ENCODE measurements at regions not wholly inside any gene's neighbourhood (a gene's known extent, or its start where the extent isn't known, plus 50 kb on each side); places are given as distances from the start of the nearest gene placed in this dataset.
"Not testable (repeated sequence)": the region's sequence is repeated elsewhere in the genome, so short reads cannot be mapped to it uniquely, and the experiment has no call there.

DNA sequence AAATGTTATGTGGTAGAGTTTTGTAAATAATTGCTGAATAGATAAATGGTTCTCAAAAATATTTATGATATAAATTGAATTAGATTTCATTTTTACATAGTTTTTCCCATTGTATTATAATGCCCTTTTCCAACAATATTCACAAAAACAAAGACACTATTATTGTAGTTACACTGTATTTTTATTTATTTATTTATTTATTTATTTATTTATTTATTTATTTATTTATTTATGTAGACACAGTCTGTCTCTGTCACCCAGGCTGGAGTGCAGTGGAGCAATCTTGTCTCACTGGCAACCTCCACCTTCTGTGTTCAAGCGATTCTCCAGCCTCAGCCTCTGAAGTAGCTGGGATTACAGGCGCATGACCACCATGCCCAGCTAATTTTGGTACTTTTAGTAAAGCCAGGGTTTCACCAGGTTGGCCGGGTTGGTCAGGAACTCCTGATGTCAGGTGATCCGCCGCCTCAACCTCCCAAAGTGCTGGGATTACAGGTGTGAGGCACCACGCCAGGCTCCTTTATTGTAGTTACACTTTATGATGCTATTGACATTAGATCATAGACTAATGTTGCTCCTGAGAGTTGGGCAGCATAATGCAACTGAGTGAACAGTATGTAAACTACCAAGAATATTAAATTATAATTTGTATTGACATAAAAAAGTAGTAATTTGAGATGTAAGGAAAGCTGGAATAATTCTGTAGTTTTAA lies 1430.0 kb upstream of the PRMT6 start:
- Mint-ChIP-seq H3K36me3 (ENCODE audit: low read depth) (no peaks in the 10 kb centered on the region), H3K27me3 (no peaks in the 10 kb centered on the region), H3K27ac (no peak overlapping the region), H3K4me3 (no peak overlapping the region), H3K9me3 (no peaks in the 10 kb centered on the region), H3K4me1 (no peaks in the 10 kb centered on the region)
- intact Hi-C loops (cut with micrococcal nuclease) = no loop called here
- DNase-seq = no peak

DNA sequence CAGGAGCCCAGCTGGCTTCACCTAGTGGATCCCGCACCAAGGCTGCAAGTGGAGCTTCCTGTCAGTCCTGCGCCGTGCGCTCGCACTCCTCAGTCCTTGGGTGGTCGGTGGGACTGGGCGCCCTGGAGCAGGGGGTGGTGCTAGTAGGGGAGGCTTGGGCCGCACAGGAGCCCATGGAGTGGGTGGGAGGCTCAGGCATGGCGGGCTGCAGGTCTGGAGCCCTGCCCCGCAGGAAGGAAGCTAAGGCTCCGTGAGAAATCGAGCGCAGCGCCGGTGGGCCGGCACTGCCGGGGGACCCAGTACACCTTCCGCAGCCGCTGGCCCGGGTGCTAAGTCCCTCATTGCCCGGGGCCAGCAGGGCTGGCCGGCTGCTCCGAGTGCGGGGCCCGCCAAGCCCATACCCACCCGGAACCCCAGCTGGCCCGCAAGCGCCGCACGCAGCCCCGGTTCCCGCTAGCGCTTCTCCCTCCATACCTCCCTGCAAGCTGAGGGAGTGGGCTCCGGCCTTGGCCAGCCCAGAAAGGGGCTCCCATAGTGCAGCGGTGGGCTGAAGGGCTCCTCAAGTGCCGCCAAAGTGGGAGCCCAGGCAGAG lies 1425.2 kb upstream of the PRMT6 start:
- H3K9me3 Mint-ChIP-seq; DNase-seq; intact Hi-C loops (cut with micrococcal nuclease); H3K4me3 Mint-ChIP-seq; H3K27me3 Mint-ChIP-seq; H3K4me1 Mint-ChIP-seq; H3K27ac Mint-ChIP-seq; H3K36me3 Mint-ChIP-seq (ENCODE audit: low read depth): not testable (repeated sequence)

GRCh38 chr1:105632342-105633196 lies 1423.9 kb upstream of the PRMT6 start:
- Mint-ChIP-seq H3K27ac (no peak overlapping the region), H3K36me3 (ENCODE audit: low read depth) (no peaks in the 10 kb centered on the region), H3K4me1 (no peaks in the 10 kb centered on the region), H3K9me3 (peaks cover 3% of the 10 kb centered on the region), H3K27me3 (no peaks in the 10 kb centered on the region), H3K4me3 (no peak overlapping the region)
- intact Hi-C loops (cut with micrococcal nuclease) = no loop called here
- no peak for DNase-seq

DNA sequence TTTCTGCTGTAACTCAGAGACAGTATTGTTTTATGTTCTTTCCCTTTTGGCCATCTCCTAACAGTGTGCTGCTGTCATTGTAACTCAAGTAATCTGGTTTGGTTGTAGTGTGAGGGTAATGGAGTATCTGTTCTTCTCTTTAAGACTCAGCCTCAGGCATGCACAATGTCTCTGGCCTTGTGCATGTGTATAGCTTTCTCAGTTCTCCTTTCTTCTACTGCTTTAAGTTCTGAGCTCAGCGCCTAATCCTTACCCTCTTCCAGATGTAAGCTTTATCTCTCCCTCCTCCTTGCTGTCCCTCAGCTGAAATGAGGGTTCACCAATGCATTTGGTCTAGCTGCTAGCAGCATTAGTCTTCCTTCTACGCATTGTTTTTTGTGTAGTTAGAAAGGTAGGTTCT lies 1420.4 kb upstream of the PRMT6 start:
- H3K4me3 Mint-ChIP-seq = no peak overlapping the region
- no peaks in the 10 kb centered on the region for H3K4me1 Mint-ChIP-seq
- H3K9me3 Mint-ChIP-seq = peaks cover 3% of the 10 kb centered on the region
- no peak overlapping the region for H3K27ac Mint-ChIP-seq
- DNase-seq = no peak
- intact Hi-C loops (cut with micrococcal nuclease) = no loop called here
- no peaks in the 10 kb centered on the region for H3K27me3 Mint-ChIP-seq
- no peaks in the 10 kb centered on the region for H3K36me3 Mint-ChIP-seq (ENCODE audit: low read depth)

GRCh38 chr1:105641407-105641806 lies 1415.1 kb upstream of the PRMT6 start:
- H3K36me3 Mint-ChIP-seq (ENCODE audit: low read depth) = no peaks in the 10 kb centered on the region
- no peak overlapping the region for H3K4me3 Mint-ChIP-seq
- intact Hi-C loops (cut with micrococcal nuclease) = no loop called here
- no peaks in the 10 kb centered on the region for H3K9me3 Mint-ChIP-seq
- DNase-seq = no peak
- H3K27ac Mint-ChIP-seq = no peak overlapping the region
- no peaks in the 10 kb centered on the region for H3K27me3 Mint-ChIP-seq
- no peaks in the 10 kb centered on the region for H3K4me1 Mint-ChIP-seq

DNA sequence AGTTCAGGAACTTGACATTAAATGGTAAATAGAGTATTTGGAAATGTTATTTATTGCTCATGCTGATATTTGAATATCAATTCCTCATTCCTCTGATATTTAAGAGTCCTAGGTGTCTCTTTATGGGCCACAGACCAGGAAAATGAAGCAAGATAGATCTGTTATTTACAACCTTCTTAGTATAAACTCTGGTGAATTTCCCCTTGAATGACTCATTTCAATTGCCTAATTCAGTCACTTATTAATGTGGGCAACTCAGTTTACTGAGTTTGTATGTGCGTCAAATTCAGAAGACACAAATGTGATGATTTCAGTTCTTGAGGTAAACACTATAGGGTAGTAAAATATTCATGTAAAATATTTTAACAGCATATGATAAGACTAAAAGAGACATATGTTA lies 1404.4 kb upstream of the PRMT6 start:
- H3K9me3 Mint-ChIP-seq = no peaks in the 10 kb centered on the region
- intact Hi-C loops (cut with micrococcal nuclease) = no loop called here
- no peak for DNase-seq
- no peak overlapping the region for H3K27ac Mint-ChIP-seq
- no peaks in the 10 kb centered on the region for H3K36me3 Mint-ChIP-seq (ENCODE audit: low read depth)
- no peaks in the 10 kb centered on the region for H3K4me1 Mint-ChIP-seq
- no peaks in the 10 kb centered on the region for H3K27me3 Mint-ChIP-seq
- H3K4me3 Mint-ChIP-seq = no peak overlapping the region

DNA sequence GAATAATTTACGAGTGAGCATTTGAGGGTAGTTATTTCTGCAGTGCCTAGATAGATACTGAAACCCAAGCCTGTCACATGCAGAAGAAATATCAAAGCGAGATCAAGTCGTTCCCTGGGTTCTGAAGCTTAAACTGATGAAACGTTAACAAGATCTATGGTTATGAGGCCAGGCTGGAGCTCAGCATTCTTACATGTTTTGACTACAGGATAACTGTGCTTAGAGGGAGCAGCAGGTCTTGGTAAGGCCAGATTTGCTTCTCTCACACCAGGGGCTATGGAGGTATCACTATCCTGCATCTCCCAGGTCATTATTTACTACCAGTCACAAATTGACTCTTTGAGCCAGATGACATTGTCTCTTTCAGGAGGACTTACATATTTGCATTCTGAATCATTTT lies 1401.4 kb upstream of the PRMT6 start:
- H3K4me3 Mint-ChIP-seq = no peak overlapping the region
- no peak overlapping the region for H3K27ac Mint-ChIP-seq
- no peaks in the 10 kb centered on the region for H3K27me3 Mint-ChIP-seq
- no peaks in the 10 kb centered on the region for H3K4me1 Mint-ChIP-seq
- DNase-seq = no peak
- H3K36me3 Mint-ChIP-seq (ENCODE audit: low read depth) = no peaks in the 10 kb centered on the region
- no peaks in the 10 kb centered on the region for H3K9me3 Mint-ChIP-seq
- intact Hi-C loops (cut with micrococcal nuclease) = no loop called here

- DNase-seq = no peak
- Mint-ChIP-seq H3K4me1 (no peaks in the 10 kb centered on the region), H3K4me3 (no peak overlapping the region), H3K9me3 (no peaks in the 10 kb centered on the region), H3K27ac (no peak overlapping the region), H3K27me3 (no peaks in the 10 kb centered on the region), H3K36me3 (ENCODE audit: low read depth) (no peaks in the 10 kb centered on the region)
- intact Hi-C loops (cut with micrococcal nuclease) = no loop called here
These were observed 1392.0 kb upstream of the PRMT6 start for GRCh38 chr1:105664495-105664894.

GRCh38 chr1:105678334-105678733 lies 1378.1 kb upstream of the PRMT6 start:
- Mint-ChIP-seq H3K36me3 (ENCODE audit: low read depth) (no peaks in the 10 kb centered on the region), H3K4me1 (no peaks in the 10 kb centered on the region), H3K27me3 (no peaks in the 10 kb centered on the region), H3K9me3 (no peaks in the 10 kb centered on the region), H3K4me3 (no peak overlapping the region), H3K27ac (no peak overlapping the region)
- no peak for DNase-seq
- intact Hi-C loops (cut with micrococcal nuclease) = no loop called here

- H3K27ac Mint-ChIP-seq = no peak overlapping the region
- DNase-seq = no peak
- intact Hi-C loops (cut with micrococcal nuclease) = no loop called here
- no peaks in the 10 kb centered on the region for H3K4me1 Mint-ChIP-seq
- H3K27me3 Mint-ChIP-seq = no peaks in the 10 kb centered on the region
- H3K4me3 Mint-ChIP-seq = no peak overlapping the region
- no peaks in the 10 kb centered on the region for H3K36me3 Mint-ChIP-seq (ENCODE audit: low read depth)
- peaks cover 4% of the 10 kb centered on the region for H3K9me3 Mint-ChIP-seq
These were observed 1371.8 kb upstream of the PRMT6 start for GRCh38 chr1:105684714-105685113.

DNA sequence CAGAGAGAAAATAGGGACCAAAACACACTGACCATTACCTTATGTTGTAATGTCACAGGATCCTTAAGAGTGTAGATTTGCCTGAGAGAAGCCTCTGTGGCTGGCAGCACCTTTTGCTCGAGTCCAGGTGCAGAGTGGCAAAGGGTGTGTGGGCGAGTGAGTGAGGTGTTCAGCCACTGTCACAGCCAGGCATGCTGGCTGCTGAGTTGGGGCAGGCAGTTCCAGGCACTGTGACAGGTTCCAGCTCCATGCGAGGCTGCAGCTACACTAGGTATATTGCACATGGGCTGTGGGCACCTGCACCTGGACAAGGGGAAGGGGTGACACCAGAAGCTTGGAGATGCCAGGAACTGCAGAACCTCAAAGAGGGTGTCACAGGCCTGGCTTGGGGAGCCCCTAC lies 1370.4 kb upstream of the PRMT6 start:
- H3K4me3 Mint-ChIP-seq = no peak overlapping the region
- H3K36me3 Mint-ChIP-seq (ENCODE audit: low read depth) = no peaks in the 10 kb centered on the region
- DNase-seq = no peak
- no peaks in the 10 kb centered on the region for H3K27me3 Mint-ChIP-seq
- peaks cover 4% of the 10 kb centered on the region for H3K9me3 Mint-ChIP-seq
- H3K27ac Mint-ChIP-seq = no peak overlapping the region
- intact Hi-C loops (cut with micrococcal nuclease) = no loop called here
- no peaks in the 10 kb centered on the region for H3K4me1 Mint-ChIP-seq

DNA sequence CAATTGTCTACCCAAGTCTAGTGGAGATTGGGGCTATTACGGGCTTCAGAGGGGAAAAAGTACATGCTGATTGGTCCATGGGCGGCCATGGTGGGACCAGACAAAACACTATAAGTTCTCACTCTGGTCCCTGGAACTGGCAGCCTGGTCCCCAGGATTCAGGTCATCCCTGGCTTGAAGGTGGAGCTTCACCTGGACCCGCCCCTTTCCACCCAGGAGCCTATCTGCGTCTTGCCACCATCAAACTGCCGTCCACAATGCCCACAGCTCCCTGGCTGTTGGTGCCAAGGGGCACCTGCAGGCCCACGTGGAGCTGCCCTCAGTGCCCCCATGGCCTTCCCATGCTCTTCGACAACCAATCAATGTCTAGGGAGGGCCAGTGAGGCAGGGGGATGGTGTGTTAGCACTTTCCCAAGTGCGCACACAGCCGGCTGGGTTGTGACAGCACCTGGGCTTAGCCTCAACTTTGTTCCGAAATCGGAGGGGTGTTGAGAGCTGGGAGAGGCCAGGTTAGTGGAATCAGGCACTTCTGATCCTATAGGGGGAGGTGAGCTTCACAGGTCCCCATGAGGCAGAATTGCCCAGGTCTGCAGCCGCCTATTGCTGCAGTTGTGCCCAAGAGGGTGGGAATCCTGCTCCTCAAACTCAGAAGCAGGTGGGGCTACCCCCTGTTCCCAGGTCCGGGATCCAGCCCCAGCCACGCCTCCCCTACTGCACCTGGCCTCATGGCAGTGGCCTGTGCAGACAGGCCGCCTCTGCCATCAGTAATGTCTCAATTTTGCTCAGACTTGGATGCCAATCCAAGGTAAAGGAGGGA lies 1369.4 kb upstream of the PRMT6 start:
- Mint-ChIP-seq H3K4me1 (no peaks in the 10 kb centered on the region), H3K4me3 (no peak overlapping the region), H3K27me3 (no peaks in the 10 kb centered on the region), H3K9me3 (peaks cover 4% of the 10 kb centered on the region), H3K27ac (no peak overlapping the region), H3K36me3 (ENCODE audit: low read depth) (no peaks in the 10 kb centered on the region)
- intact Hi-C loops (cut with micrococcal nuclease) = no loop called here
- no peak for DNase-seq

DNA sequence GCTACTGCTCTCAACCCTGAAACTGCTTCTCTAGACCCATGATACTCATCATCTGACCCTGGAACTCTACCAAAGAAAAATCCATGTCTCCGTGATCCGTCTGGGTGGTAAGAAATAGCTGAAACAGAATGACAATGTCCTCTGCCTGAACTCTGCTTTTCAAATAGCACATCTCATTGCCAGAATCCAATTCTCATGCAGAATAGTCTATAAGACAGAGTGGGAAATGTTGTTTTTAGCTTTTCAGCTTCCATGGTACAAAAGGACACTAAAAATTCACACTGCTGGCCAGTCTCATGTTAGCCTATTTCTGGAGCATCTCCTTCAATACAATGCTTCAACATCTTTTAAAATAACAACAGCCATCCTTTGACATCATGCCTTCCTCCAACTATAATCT lies 1355.8 kb upstream of the PRMT6 start:
- H3K27ac Mint-ChIP-seq = no peak overlapping the region
- H3K4me1 Mint-ChIP-seq = no peaks in the 10 kb centered on the region
- H3K36me3 Mint-ChIP-seq (ENCODE audit: low read depth) = no peaks in the 10 kb centered on the region
- H3K27me3 Mint-ChIP-seq = no peaks in the 10 kb centered on the region
- no peak overlapping the region for H3K4me3 Mint-ChIP-seq
- DNase-seq = no peak
- H3K9me3 Mint-ChIP-seq = peaks cover 4% of the 10 kb centered on the region
- intact Hi-C loops (cut with micrococcal nuclease) = no loop called here

GRCh38 chr1:105724286-105724685 lies 1332.2 kb upstream of the PRMT6 start:
- no peak for DNase-seq
- H3K27me3 Mint-ChIP-seq = no peaks in the 10 kb centered on the region
- H3K27ac Mint-ChIP-seq = no peak overlapping the region
- no peaks in the 10 kb centered on the region for H3K36me3 Mint-ChIP-seq (ENCODE audit: low read depth)
- H3K9me3 Mint-ChIP-seq = peaks cover 6% of the 10 kb centered on the region
- H3K4me3 Mint-ChIP-seq = no peak overlapping the region
- intact Hi-C loops (cut with micrococcal nuclease) = no loop called here
- no peaks in the 10 kb centered on the region for H3K4me1 Mint-ChIP-seq

All from activated CD4-positive, alpha-beta T cell treated with anti-CD3 and anti-CD28 coated beads, Interleukin-2, amount 10 ng/mL, durations not matched to agents 24 days and 14 days (primary cell).